GM12874 (cell line): ENCODE measurements at regions not wholly inside any gene's neighbourhood (a gene's known extent, or its start where the extent isn't known, plus 50 kb on each side); places are given as distances from the start of the nearest gene placed in this dataset.

Experiments used
- TF ChIP-seq, protein P1 (sequence below): IDR thresholded peaks from 2 replicates; pipeline ENCODE4 v1.5.1; 2011; ENCODE audit warnings: low read depth, mild to moderate bottlenecking, control low read depth, low read length, moderate library complexity; ENCODE audit not compliant: insufficient read depth

DNA sequence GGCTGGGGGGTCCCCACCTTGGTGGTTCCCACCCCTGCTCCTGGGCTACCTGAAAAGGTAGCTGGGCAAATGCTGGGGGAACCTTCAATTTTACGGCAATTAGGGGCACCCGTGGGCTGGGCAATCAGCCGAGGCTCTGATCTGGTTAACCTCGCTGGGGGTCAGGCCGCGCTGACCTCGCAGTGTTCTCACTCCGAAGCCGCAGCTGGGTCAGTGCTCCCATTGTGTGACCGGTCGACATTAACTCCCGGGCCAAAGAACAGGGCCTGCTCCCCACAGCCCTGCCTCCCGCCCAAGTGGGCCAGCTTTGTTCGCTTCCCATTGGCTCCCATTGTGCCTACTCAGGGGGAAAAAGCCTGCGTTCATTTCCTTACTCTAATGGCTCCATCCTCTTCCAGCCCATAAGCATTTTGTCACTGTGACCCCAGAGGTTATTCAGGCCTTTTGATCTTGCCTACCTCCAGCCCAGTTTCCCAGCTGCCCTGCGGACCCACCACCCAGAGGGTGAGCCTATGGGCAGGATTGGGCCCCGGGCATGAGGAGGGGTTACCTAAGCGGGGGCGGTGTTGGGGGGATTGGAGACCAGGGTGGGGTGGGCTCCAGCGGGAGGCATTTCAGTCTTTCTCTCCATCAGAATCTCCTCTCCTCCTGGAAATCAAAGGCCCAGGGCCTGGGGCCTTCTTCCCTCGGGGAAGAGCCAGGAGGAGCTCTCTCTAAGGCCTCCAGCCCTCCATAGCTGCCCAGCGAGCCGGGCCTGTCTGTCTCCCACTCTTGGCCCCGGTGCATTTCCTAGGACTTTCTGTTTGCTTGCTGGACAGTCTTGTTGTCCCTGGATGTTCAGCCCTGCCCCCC lies 90.1 kb downstream of the MYCN start:
- TF ChIP-seq, protein P1, sequence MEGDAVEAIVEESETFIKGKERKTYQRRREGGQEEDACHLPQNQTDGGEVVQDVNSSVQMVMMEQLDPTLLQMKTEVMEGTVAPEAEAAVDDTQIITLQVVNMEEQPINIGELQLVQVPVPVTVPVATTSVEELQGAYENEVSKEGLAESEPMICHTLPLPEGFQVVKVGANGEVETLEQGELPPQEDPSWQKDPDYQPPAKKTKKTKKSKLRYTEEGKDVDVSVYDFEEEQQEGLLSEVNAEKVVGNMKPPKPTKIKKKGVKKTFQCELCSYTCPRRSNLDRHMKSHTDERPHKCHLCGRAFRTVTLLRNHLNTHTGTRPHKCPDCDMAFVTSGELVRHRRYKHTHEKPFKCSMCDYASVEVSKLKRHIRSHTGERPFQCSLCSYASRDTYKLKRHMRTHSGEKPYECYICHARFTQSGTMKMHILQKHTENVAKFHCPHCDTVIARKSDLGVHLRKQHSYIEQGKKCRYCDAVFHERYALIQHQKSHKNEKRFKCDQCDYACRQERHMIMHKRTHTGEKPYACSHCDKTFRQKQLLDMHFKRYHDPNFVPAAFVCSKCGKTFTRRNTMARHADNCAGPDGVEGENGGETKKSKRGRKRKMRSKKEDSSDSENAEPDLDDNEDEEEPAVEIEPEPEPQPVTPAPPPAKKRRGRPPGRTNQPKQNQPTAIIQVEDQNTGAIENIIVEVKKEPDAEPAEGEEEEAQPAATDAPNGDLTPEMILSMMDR = no peak

- TF ChIP-seq, protein P1 = no peak
These were observed 88.3 kb downstream of the MYCN start for GRCh38 chr2:16028644-16029043.

DNA sequence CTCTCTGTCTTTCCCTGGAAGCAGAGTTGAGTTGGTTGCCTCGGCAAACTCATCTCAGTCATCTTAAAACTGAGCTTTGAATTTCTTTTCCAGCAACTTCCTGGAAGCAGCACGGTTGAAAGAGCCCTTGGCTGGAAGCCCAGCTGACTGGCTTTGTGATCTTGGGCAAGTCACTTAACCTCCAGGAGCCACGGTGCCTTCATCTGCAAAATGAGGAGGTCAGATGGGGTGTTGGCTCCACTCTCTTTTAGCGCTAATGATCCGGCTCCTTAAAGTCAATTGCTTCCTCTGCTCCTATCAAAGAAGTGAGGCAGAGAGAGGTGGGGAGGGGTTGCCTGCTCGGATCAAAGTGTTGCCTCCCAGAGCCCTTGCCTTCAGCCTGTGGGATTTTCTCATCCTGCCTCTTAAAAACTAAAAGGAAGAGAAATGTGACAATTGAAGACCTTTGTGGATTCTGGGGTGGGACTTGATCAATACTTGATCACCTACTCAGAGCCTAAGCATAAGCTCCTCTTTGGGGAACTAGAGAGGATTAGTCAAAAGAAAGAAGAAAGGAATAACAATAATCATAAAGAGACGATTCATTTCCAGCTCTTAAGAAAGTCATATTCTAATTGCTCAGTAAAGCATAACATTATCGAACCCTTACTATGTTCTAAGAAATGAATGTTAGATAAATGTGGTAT lies 86.6 kb downstream of the MYCN start:
- TF ChIP-seq, protein P1 = no peak

DNA sequence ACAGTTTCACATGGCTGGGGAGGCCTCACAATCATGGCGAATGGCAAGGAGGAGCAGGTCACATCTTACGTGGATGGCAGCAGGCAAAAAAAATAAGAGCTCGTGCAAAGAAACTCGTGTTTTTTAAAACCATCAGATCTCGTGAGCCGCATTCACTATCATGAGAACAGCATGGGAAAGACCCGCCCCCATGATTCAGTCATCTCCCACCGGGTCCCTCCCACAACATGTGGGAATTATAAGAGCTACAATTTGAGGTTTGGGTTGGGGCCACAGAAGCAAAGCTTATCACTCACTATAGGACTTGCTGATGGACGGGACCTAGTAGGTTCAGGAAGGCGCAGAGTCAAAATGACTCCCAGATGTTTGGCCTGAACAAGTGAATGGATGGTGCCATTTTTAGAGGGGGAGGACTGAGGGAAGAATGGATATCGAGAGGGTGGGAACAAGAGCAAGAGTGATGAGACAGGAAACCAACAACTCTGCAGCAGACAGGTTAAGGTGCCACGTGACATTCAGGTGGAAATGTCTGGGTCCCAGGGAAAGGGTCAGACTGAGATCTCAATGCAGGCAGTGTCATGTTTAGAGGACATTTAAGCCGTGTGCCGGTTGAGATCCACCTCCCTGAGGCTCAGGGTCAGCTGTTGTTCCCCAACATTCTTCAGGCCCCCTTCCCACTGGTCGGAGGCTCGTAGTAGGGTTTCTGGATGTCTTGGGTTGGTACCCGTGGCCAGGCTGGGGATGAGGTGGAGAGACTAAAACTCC lies 85.7 kb downstream of the MYCN start:
- TF ChIP-seq, protein P1 = no peak

DNA sequence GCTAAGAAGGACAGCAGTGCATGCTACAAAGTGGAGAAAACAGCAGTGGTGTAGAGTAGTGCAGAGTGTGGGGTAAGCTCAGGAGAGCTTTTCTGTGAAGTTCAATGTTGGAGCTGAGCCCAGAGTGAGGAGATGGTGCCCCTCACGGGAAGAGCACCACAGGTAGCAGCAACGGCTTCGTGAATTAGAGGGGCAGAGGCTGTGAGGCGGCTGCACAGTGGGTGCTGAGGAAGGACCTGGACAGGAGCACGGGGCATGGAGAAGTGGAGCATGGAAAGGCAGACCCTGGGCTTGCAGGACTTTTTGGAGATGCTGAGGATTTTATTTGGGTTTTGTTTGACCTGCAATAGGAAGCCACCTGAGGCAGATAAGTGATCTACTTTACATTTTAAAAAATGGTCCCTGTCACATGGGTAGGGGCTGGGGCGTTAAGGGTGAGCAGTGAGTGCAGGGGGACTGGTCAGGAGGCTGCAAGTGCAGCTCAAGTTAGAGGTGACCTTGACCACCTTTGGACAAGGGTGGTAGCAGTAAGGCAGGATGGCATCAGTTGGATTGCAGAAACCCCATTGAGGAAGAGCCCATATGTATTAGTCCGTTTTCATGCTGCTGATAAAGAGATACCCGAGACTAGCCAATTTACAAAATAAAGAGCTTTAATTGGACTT lies 85.0 kb downstream of the MYCN start:
- TF ChIP-seq, protein P1 = no peak

- TF ChIP-seq, protein P1 = no peak
These were observed 83.4 kb downstream of the MYCN start for GRCh38 chr2:16023506-16024360.
